GM21515 (cell line): ENCODE measurements at regions not wholly inside any gene's neighbourhood (a gene's known extent, or its start where the extent isn't known, plus 50 kb on each side); places are given as distances from the start of the nearest gene placed in this dataset.
"Not testable (repeated sequence)": the region's sequence is repeated elsewhere in the genome, so short reads cannot be mapped to it uniquely, and the experiment has no call there.

Source experiments
- ATAC-seq: cut with Tn5 transposase; IDR thresholded peaks from one replicate; pipeline ENCODE4 v1.9.1; 2021; ENCODE audit not compliant: unreplicated experiment

- no peak for ATAC-seq
These were observed 153.9 kb upstream of the SCN7A start for GRCh38 chr2:166647935-166648334.

- ATAC-seq = no peak
These were observed 149.9 kb upstream of the SCN7A start for GRCh38 chr2:166643980-166644379.

GRCh38 chr2:166641516-166641915, 147.5 kb upstream of the SCN7A start:
- ATAC-seq = not testable (repeated sequence)

- ATAC-seq = no peak
These were observed 143.0 kb upstream of the SCN7A start for GRCh38 chr2:166637051-166637450.

GRCh38 chr2:166634706-166635105, 140.7 kb upstream of the SCN7A start:
- no peak for ATAC-seq

GRCh38 chr2:166632616-166633015, 138.6 kb upstream of the SCN7A start:
- ATAC-seq = no peak

- ATAC-seq = no peak
These were observed 134.6 kb upstream of the SCN7A start for GRCh38 chr2:166628478-166629136.

- no peak for ATAC-seq
These were observed 133.8 kb upstream of the SCN7A start for GRCh38 chr2:166627893-166628292.

- no peak for ATAC-seq
These were observed 131.6 kb upstream of the SCN7A start for GRCh38 chr2:166625670-166626069.

GRCh38 chr2:166614503-166614902, 120.5 kb upstream of the SCN7A start:
- no peak for ATAC-seq

- ATAC-seq = no peak
These were observed 120.0 kb upstream of the SCN7A start for GRCh38 chr2:166614029-166614428.

- no peak for ATAC-seq
These were observed 119.2 kb upstream of the SCN7A start for GRCh38 chr2:166613226-166613625.

- no peak for ATAC-seq
These were observed 118.2 kb upstream of the SCN7A start for GRCh38 chr2:166612214-166612613.

- ATAC-seq = no peak
These were observed 116.9 kb upstream of the SCN7A start for GRCh38 chr2:166610913-166611305.

GRCh38 chr2:166610180-166610912, 116.3 kb upstream of the SCN7A start:
- no peak for ATAC-seq

GRCh38 chr2:166609183-166609959, 115.3 kb upstream of the SCN7A start:
- no peak for ATAC-seq

- ATAC-seq = no peak
These were observed 113.8 kb upstream of the SCN7A start for GRCh38 chr2:166607880-166608279.

- no peak for ATAC-seq
These were observed 99.4 kb upstream of the SCN7A start for GRCh38 chr2:166593403-166593802.

GRCh38 chr2:166592750-166593149, 98.7 kb upstream of the SCN7A start:
- no peak for ATAC-seq

- ATAC-seq = no peak
These were observed 97.2 kb upstream of the SCN7A start for GRCh38 chr2:166591226-166591625.

- ATAC-seq = no peak
These were observed 79.3 kb upstream of the SCN7A start for GRCh38 chr2:166573391-166573790.

GRCh38 chr2:166572937-166573336, 78.9 kb upstream of the SCN7A start:
- no peak for ATAC-seq
